H1 (cell line): ENCODE measurements at regions not wholly inside any gene's neighbourhood (a gene's known extent, or its start where the extent isn't known, plus 50 kb on each side); places are given as distances from the start of the nearest gene placed in this dataset.

Experiments
- EP300 ChIP-seq, 2 experiments: IDR thresholded peaks; 1 replicate in 1 of 2; 2 replicates in 1 of 2; pipeline ENCODE4 v1.6.1; 2011 to 2012; ENCODE audit warnings: low read depth in 2 of 2, low read length in 2 of 2, mild to moderate bottlenecking in 2 of 2, borderline replicate concordance in 1 of 2, inconsistent platforms in 1 of 2, moderate library complexity in 1 of 2
- RXRA ChIP-seq: IDR thresholded peaks from 2 replicates; pipeline ENCODE4 v1.6.1; 2011; ENCODE audit warnings: low read depth, mild to moderate bottlenecking, low read length, moderate library complexity; ENCODE audit not compliant: insufficient read depth
- SRF ChIP-seq: IDR thresholded peaks from 2 replicates; pipeline ENCODE4 v1.6.1; 2011; ENCODE audit warnings: mild to moderate bottlenecking, low read depth, low read length, moderate library complexity
- YY1 ChIP-seq: IDR thresholded peaks from 2 replicates; pipeline ENCODE4 v1.6.1; 2011; ENCODE audit warnings: low read depth, mild to moderate bottlenecking, low read length

DNA sequence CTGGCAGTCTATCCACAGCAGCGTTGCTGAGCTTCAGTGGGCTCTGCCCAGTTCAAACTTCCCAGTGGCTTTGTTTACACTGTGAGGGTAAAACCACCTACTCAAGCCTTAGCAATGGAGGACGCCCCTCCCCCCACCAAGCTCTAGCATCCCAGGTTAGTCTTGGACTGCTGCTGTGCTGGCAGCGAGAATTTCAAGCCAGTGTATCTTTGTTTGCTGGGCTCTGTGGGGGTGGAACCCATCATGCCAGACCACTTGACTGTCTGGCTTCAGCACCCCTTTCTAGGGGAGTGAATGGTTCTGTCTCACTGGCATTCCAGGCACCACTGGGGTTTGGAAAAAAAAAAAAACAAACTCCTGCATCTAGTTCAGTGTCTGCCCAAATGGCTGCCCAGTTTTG is 249.7 kb upstream of the SYNCRIP start:
- TF ChIP-seq YY1 (no peak), RXRA (no peak), EP300 (IDR thresholded peaks at IDR 0.05; ENCODE audit: borderline replicate concordance in 1 of 2, low read depth in 2 of 2, low read length in 2 of 2) (no peak), SRF (no peak)
